Left lung (tissue), 4 donors: ENCODE measurements at regions not wholly inside any gene's neighbourhood (a gene's known extent, or its start where the extent isn't known, plus 50 kb on each side); places are given as distances from the start of the nearest gene placed in this dataset.

ENCODE experiments used
- ATAC-seq: fragments of 200-7000 bp; cut with Tn5 transposase; one replicate; pipeline ENCODE4 v1.9.1; 2020; ENCODE audit warnings: moderate library complexity
- DNase-seq, 4 donors: peaks; one replicate each; pipeline ENCODE4 v3.0.0-alpha.2; 2013 to 2020
- H3K27ac ChIP-seq, 2 donors: fragments of 200-600 bp; sonication (generic) in 1 of 2; one replicate each; pipeline versions ENCODE4 v1.5.0 to v1.8.0; 2020 to 2021
- H3K27me3 ChIP-seq, 2 donors: fragments of 200-600 bp; sonication (generic) in 1 of 2; one replicate each; pipeline versions ENCODE4 v1.5.0 to v1.8.0; 2020 to 2021
- H3K36me3 ChIP-seq, 2 donors: fragments of 200-600 bp; sonication (generic) in 1 of 2; one replicate each; pipeline versions ENCODE4 v1.5.0 to v1.8.0; 2020 to 2021
- H3K4me1 ChIP-seq, 2 donors: fragments of 200-600 bp; one replicate each; pipeline ENCODE4 v1.8.0; 2021
- H3K4me3 ChIP-seq, 2 donors: fragments of 200-600 bp; sonication (generic) in 1 of 2; one replicate each; pipeline versions ENCODE4 v1.5.0 to v1.8.0; 2020 to 2021; ENCODE audit warnings: mild to moderate bottlenecking in 1 of 2
- H3K9me3 ChIP-seq, 2 donors: fragments of 200-600 bp; sonication (generic) in 1 of 2; one replicate each; pipeline versions ENCODE4 v1.5.0 to v1.8.0; 2020 to 2021
- intact Hi-C, 2 donors: fragments of 100-400 bp; cut with DNase I; formaldehyde crosslinking; loops; one replicate each; pipeline versions ENCODE4 v1.11.2 to v1.14.2; 2022
- TF ChIP-seq, protein P1 (sequence below), 2 donors: fragments of 200-600 bp; sonication (generic) in 1 of 2; IDR thresholded peaks; one replicate each; pipeline versions ENCODE4 v1.5.0 to v1.8.0; 2021; ENCODE audit warnings: antibody characterized with exemption in 2 of 2
- donor health status: DM: no; HTN: yes; CAD: no.
- donor health status: DM: no; HTN: no; CAD: no.

DNA sequence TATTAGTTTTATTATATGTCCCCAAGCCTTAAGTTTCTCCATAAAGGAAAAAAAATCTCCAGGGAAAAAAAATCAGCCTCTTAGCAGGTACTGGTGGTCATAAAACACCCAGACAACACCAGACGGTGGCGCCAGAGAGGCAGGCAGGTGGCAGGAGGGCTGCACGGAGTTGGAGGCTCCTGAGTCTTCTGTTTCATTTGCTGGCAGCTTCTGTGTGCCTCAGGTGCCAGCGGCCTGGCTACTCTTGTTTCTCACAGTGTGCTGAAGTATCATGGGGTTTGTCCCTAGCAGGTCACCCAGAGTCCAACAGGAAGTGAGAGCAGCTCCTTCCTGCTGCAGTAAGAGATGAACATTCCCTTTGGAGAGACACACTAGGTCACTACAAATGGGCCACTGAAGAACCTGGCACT is 123.3 kb upstream of the GADD45A start:
- TF ChIP-seq, protein P1, sequence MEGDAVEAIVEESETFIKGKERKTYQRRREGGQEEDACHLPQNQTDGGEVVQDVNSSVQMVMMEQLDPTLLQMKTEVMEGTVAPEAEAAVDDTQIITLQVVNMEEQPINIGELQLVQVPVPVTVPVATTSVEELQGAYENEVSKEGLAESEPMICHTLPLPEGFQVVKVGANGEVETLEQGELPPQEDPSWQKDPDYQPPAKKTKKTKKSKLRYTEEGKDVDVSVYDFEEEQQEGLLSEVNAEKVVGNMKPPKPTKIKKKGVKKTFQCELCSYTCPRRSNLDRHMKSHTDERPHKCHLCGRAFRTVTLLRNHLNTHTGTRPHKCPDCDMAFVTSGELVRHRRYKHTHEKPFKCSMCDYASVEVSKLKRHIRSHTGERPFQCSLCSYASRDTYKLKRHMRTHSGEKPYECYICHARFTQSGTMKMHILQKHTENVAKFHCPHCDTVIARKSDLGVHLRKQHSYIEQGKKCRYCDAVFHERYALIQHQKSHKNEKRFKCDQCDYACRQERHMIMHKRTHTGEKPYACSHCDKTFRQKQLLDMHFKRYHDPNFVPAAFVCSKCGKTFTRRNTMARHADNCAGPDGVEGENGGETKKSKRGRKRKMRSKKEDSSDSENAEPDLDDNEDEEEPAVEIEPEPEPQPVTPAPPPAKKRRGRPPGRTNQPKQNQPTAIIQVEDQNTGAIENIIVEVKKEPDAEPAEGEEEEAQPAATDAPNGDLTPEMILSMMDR (IDR thresholded peaks at IDR 0.05), result peak; percentile 73 to 86
- no peaks in the 10 kb centered on the region for H3K9me3 ChIP-seq
- no peak overlapping the region for H3K27ac ChIP-seq
- intact Hi-C loops, result loop anchor here in 1 of 2 donors (5.0 kb wide), 1 partner anchor 196 kb away; no protein-coding TSS in a partner anchor
- no peaks in the 10 kb centered on the region for H3K27me3 ChIP-seq
- ATAC-seq (peak; percentile 93), DNase-seq (peak in 3 of 4 donors; percentile 78 to 95 (median 92))
- no peaks in the 10 kb centered on the region for H3K36me3 ChIP-seq
- peaks cover 3 to 34% of the 10 kb centered on the region in 2 donors for H3K4me1 ChIP-seq
- no peak overlapping the region for H3K4me3 ChIP-seq

DNA sequence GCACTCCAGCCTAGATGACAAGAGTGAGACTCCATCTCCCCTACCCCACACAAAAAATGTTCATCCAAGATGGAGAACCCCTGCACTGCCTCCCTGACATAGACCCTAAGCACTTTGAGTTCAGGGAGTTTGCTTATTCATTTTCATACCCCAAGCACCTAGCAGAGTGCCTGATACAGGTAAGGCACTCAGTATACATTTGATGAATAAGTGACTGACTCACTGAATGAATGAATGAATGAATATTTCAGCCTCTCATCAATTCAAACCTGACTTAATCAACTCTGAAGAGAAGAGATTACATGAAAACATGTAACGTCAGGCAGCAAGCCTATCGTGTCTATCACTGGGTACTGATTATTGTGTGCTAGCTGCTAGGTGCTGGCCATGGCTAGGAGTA is 121.3 kb upstream of the GADD45A start:
- TF ChIP-seq, protein P1 (IDR thresholded peaks at IDR 0.05), result no peak
- Histone ChIP-seq H3K9me3 (no peaks in the 10 kb centered on the region), H3K4me1 (peaks cover 3 to 33% of the 10 kb centered on the region in 2 donors), H3K36me3 (no peaks in the 10 kb centered on the region), H3K4me3 (no peak overlapping the region), H3K27ac (peak overlapping the region; percentile 34 to 42), H3K27me3 (no peaks in the 10 kb centered on the region)
- intact Hi-C loops, result loop anchor here in 1 of 2 donors (5.0 kb wide), 1 partner anchor 194 kb away; no protein-coding TSS in a partner anchor
- ATAC-seq (no peak), DNase-seq (no peak)

DNA sequence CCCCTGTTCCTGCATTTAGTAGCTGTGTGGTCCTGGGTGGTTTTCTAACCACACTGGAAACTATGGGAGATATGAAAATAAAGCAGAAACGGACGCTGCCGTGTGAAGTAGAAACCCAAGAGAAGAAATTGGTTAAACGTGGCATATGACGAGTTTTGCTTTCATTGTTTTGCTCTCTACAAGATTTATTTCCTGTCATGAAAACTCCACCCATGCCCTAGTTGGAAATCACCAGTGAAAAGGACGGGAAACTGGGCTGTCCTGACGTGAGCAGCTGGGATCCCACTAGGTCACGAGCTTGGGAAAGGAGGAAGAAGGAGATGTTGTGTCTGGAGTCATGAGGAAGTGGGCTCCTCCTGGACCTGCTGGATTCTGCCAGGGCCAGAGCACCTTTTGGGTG is 120.8 kb upstream of the GADD45A start:
- no peaks in the 10 kb centered on the region for H3K27me3 ChIP-seq
- intact Hi-C loops, result loop anchor here in 1 of 2 donors (5.0 kb wide), 1 partner anchor 193 kb away; no protein-coding TSS in a partner anchor
- H3K27ac ChIP-seq, result peak overlapping the region; percentile 34 to 42
- DNase-seq (no peak), ATAC-seq (peak; percentile 15)
- H3K4me3 ChIP-seq, result no peak overlapping the region
- peaks cover 3 to 28% of the 10 kb centered on the region in 2 donors for H3K4me1 ChIP-seq
- H3K36me3 ChIP-seq, result no peaks in the 10 kb centered on the region
- TF ChIP-seq, protein P1 (IDR thresholded peaks at IDR 0.05), result no peak
- no peaks in the 10 kb centered on the region for H3K9me3 ChIP-seq

DNA sequence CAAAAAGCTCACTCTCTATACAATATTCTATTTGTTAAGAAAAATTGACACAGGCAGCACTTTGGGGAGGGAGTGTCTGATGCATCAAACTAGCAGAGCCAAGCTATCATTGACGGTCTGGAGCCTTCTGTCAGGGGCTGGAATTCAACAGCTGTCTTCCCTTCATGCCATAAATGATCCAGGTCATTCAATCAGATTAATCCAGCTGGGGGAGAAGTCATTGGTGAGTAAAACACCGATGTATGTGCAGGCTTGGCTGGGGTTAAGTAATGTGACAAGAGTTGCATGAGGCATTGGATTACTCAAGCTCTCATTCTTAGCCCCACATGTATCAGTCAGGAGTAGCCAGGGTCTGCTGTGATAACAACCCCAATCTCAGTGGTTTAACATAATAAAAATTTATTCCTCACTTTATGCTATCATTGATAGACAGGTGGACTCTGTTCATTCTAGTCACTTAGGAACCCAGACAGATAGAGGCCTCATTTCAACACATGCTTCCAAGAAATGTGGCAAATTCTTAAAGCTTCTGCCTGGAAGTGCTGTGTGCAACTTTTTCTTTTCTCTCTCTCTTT is 118.1 kb upstream of the GADD45A start:
- Histone ChIP-seq H3K27ac (no peak overlapping the region), H3K9me3 (no peaks in the 10 kb centered on the region), H3K4me3 (no peak overlapping the region), H3K4me1 (peaks cover under 1 to 10% of the 10 kb centered on the region in 2 donors), H3K36me3 (no peaks in the 10 kb centered on the region), H3K27me3 (no peaks in the 10 kb centered on the region)
- no peak for ATAC-seq
- TF ChIP-seq, protein P1 (IDR thresholded peaks at IDR 0.05), result no peak
- no peak for DNase-seq
- intact Hi-C loops, result no loop called here

DNA sequence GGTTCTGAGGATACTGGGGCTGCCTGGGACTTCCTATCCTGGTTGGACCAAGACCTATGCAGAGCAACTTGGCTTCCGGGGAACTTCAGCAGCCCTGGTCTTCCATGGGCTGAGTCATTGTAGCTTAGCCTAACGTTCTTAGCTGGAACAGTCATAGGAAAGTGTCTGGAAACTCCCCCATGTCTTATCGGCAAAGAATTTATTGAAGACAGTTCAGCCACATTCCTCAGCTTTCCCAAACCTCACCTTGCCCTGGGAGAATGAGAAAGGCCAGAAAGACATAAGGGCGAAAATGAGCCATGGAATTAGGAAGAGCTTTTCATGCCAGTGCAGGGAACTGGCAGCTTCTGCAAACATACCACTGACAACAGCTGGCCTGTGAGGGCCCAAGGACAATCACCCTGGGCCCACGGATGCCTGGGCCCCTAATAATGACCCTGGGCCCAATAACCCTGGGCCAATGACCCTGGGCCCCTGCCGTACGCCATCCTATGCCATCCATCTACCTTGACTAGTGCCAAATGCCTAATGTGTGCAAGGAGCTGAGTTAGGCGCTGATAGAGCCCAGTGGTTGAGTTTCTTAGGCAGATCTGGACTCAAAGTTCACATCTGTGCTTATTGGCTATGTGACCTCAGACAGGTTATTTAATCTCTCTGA is 114.4 kb upstream of the GADD45A start:
- Histone ChIP-seq H3K36me3 (no peaks in the 10 kb centered on the region), H3K27ac (no peak overlapping the region), H3K4me3 (no peak overlapping the region), H3K27me3 (no peaks in the 10 kb centered on the region), H3K4me1 (peaks cover 3 to 12% of the 10 kb centered on the region in 2 donors), H3K9me3 (no peaks in the 10 kb centered on the region)
- no peak for DNase-seq
- TF ChIP-seq, protein P1 (IDR thresholded peaks at IDR 0.05), result no peak
- intact Hi-C loops, result no loop called here
- peak; percentile 50 for ATAC-seq
